ENCODE measurements at regions not wholly inside any gene's neighbourhood (a gene's known extent, or its start where the extent isn't known, plus 50 kb on each side); places are given as distances from the start of the nearest gene placed in this dataset.

- no peaks in the 10 kb centered on the region for H3K36me3 ChIP-seq (ENCODE audit: control insufficient read depth, insufficient read depth, low read length)
- DNase-seq (ENCODE audit: low read depth, low spot score) (no peak), ATAC-seq (no peak)
- no peaks in the 10 kb centered on the region for H3K27me3 ChIP-seq (ENCODE audit: control insufficient read depth, insufficient read depth, low read length)
- intact Hi-C loops (cut with micrococcal nuclease; ENCODE audit: unreplicated experiment) = no loop called here
- H3K4me3 ChIP-seq (ENCODE audit: low read depth in 2 of 2, low read length in 2 of 2) = no peak overlapping the region
- H3K9me3 ChIP-seq (ENCODE audit: control insufficient read depth, insufficient read depth, low read depth, low read length) = no peaks in the 10 kb centered on the region
- in situ Hi-C loops (cut with HindIII; ENCODE audit: low pct_unique_long_range_greater_than_20kb, low sequenced_read_pairs) = no loop called here
- no peaks in the 10 kb centered on the region for H3K4me1 ChIP-seq (ENCODE audit: control insufficient read depth, insufficient read depth, low read length)
- ChIA-PET CTCF (no interaction called here), POLR2A (no interaction called here)
- no TSS peak for BruUV-seq (replicated peaks)
- no peak overlapping the region for H3K27ac ChIP-seq (ENCODE audit: low read length)
- TF ChIP-seq TCF7L2 (IDR thresholded peaks at IDR 0.05; ENCODE audit: low read depth, low read length) (no peak), CTCF (IDR thresholded peaks at IDR 0.05) (no peak), SIN3A (IDR thresholded peaks at IDR 0.05; ENCODE audit: borderline replicate concordance, insufficient read depth, low read depth, low read length) (no peak), POLR2AphosphoS5 (IDR thresholded peaks at IDR 0.05; ENCODE audit: low read depth, low read length) (no peak), REST (IDR thresholded peaks at IDR 0.05; ENCODE audit: insufficient read depth in 1 of 2, low read depth in 2 of 2, low read length in 1 of 2) (no peak)
Observed at GRCh38 chr22:48948575-48949170, 879.0 kb downstream of the BRD1 start.

- intact Hi-C loops (cut with micrococcal nuclease; ENCODE audit: unreplicated experiment) (no loop called here), in situ Hi-C loops (cut with HindIII; ENCODE audit: low pct_unique_long_range_greater_than_20kb, low sequenced_read_pairs) (no loop called here)
- Histone ChIP-seq H3K27me3 (ENCODE audit: control insufficient read depth, insufficient read depth, low read length) (no peaks in the 10 kb centered on the region; the same call in 1 of the 2 replicates), H3K4me1 (ENCODE audit: control insufficient read depth, insufficient read depth, low read length) (no peaks in the 10 kb centered on the region), H3K27ac (ENCODE audit: low read length) (no peak overlapping the region), H3K9me3 (ENCODE audit: control insufficient read depth, insufficient read depth, low read depth, low read length) (no peaks in the 10 kb centered on the region), H3K4me3 (ENCODE audit: low read depth in 2 of 2, low read length in 2 of 2) (no peak overlapping the region), H3K36me3 (ENCODE audit: control insufficient read depth, insufficient read depth, low read length) (no peaks in the 10 kb centered on the region)
- no peak for TF ChIP-seq POLR2AphosphoS5 (IDR thresholded peaks at IDR 0.05; ENCODE audit: low read depth, low read length)
- no peak for TF ChIP-seq REST (IDR thresholded peaks at IDR 0.05; ENCODE audit: insufficient read depth in 1 of 2, low read depth in 2 of 2, low read length in 1 of 2)
- no peak for TF ChIP-seq CTCF (IDR thresholded peaks at IDR 0.05)
- TF ChIP-seq TCF7L2 (IDR thresholded peaks at IDR 0.05; ENCODE audit: low read depth, low read length) = no peak
- DNase-seq (ENCODE audit: low read depth, low spot score) (no peak), ATAC-seq (no peak)
- POLR2A ChIA-PET = no interaction called here
- BruUV-seq (replicated peaks) = no TSS peak
- CTCF ChIA-PET = no interaction called here
Observed at GRCh38 chr22:48947636-48948035, 880.0 kb downstream of the BRD1 start.

All from Panc1 (cell line).